GM23338 (cell line): ENCODE measurements at regions not wholly inside any gene's neighbourhood (a gene's known extent, or its start where the extent isn't known, plus 50 kb on each side); places are given as distances from the start of the nearest gene placed in this dataset.

ENCODE experiments used
- ATAC-seq: fragments of 200-7000 bp; cut with Tn5 transposase; 3 replicates; pipeline ENCODE4 v1.9.1; 2020
- DNase-seq: peaks from one replicate; pipeline ENCODE4 v3.0.0-alpha.2; 2015; ENCODE audit warnings: low spot score
- H2AFZ ChIP-seq: fragments of 200-600 bp; sonication (generic); 2 replicates; pipeline ENCODE4 v1.8.0; 2016; ENCODE audit warnings: antibody characterized with exemption, mild to moderate bottlenecking, moderate library complexity
- H3F3A ChIP-seq: fragments of 200-600 bp; sonication (generic); replicated peaks from 2 replicates; pipeline ENCODE4 v1.8.0; 2017; ENCODE audit warnings: antibody characterized with exemption, mixed run types, low read depth
- H3K27ac ChIP-seq: fragments of 200-600 bp; sonication (generic); 2 replicates; pipeline ENCODE4 v1.6.1; 2016; ENCODE audit warnings: low read depth
- H3K27me3 ChIP-seq: fragments of 200-600 bp; sonication (generic); 2 replicates; pipeline ENCODE4 v1.8.0; 2016; ENCODE audit warnings: mild to moderate bottlenecking, mixed run types, moderate library complexity; ENCODE audit not compliant: insufficient read depth
- H3K36me3 ChIP-seq: fragments of 200-600 bp; sonication (generic); 2 replicates; pipeline ENCODE4 v1.8.0; 2016; ENCODE audit warnings: mild to moderate bottlenecking; ENCODE audit not compliant: insufficient read depth
- H3K4me1 ChIP-seq: fragments of 200-600 bp; sonication (generic); 2 replicates; pipeline ENCODE4 v1.8.0; 2016; ENCODE audit warnings: mild to moderate bottlenecking, moderate library complexity; ENCODE audit not compliant: insufficient read depth
- H3K4me2 ChIP-seq: fragments of 200-600 bp; sonication (generic); 2 replicates; pipeline ENCODE4 v1.7.1; 2017; ENCODE audit warnings: mixed run types
- H3K4me3 ChIP-seq: fragments of 200-600 bp; sonication (generic); 2 replicates; pipeline ENCODE4 v1.6.1; 2016; ENCODE audit warnings: mixed run types
- H3K79me2 ChIP-seq: fragments of 200-600 bp; sonication (generic); replicated peaks from 2 replicates; pipeline ENCODE4 v1.8.0; 2017; ENCODE audit warnings: mild to moderate bottlenecking; ENCODE audit not compliant: insufficient read depth
- H3K9me2 ChIP-seq: fragments of 200-600 bp; sonication (generic); 2 replicates; pipeline ENCODE4 v1.8.0; 2017; ENCODE audit not compliant: insufficient read depth
- H4K20me1 ChIP-seq: fragments of 200-600 bp; sonication (generic); replicated peaks from 2 replicates; pipeline ENCODE4 v1.8.0; 2017; ENCODE audit warnings: mild to moderate bottlenecking; ENCODE audit not compliant: insufficient read depth
- H3K27ac Mint-ChIP-seq: 2 replicates; pipeline ENCODE4 v1.8.0; 2020; ENCODE audit warnings: inconsistent platforms, mild to moderate bottlenecking, moderate library complexity, mixed read lengths
- H3K27me3 Mint-ChIP-seq: 3 replicates; pipeline ENCODE4 v1.8.0; 2022; ENCODE audit warnings: low read depth, mild to moderate bottlenecking, moderate library complexity, mixed read lengths, inconsistent platforms; ENCODE audit not compliant: insufficient read depth, poor library complexity
- H3K36me3 Mint-ChIP-seq: 3 replicates; pipeline ENCODE4 v1.8.0; 2021; ENCODE audit warnings: low read depth, mild to moderate bottlenecking, inconsistent platforms, moderate library complexity, mixed read lengths
- H3K4me1 Mint-ChIP-seq: 3 replicates; pipeline ENCODE4 v1.8.0; 2020; ENCODE audit warnings: mild to moderate bottlenecking, inconsistent platforms, mixed read lengths
- H3K4me3 Mint-ChIP-seq: 3 replicates; pipeline ENCODE4 v1.8.0; 2021; ENCODE audit warnings: moderate library complexity, mild to moderate bottlenecking, inconsistent platforms, mixed read lengths
- H3K9me3 Mint-ChIP-seq: 3 replicates; pipeline ENCODE4 v1.8.0; 2020; ENCODE audit warnings: moderate library complexity, mild to moderate bottlenecking, inconsistent platforms, mixed read lengths
- CREB1 ChIP-seq: fragments of 250-450 bp; sonication (Bioruptor Pico); IDR thresholded peaks from 2 replicates; pipeline ENCODE4 v1.5.0; 2020; ENCODE audit warnings: low read depth, mild to moderate bottlenecking, moderate library complexity
- EZH2 ChIP-seq: fragments of 200-600 bp; sonication (generic); IDR thresholded peaks from one replicate; pipeline ENCODE4 v1.8.0; 2017; ENCODE audit warnings: antibody characterized with exemption, mild to moderate bottlenecking, low read depth; ENCODE audit not compliant: unreplicated experiment
- EZH2phosphoT487 ChIP-seq: fragments of 200-600 bp; sonication (generic); IDR thresholded peaks from one replicate; pipeline ENCODE4 v1.8.1; 2018; ENCODE audit warnings: antibody characterized with exemption; ENCODE audit not compliant: unreplicated experiment
- JUNB ChIP-seq: IDR thresholded peaks from one replicate; pipeline ENCODE4 v1.6.1; 2016; ENCODE audit warnings: antibody characterized with exemption; ENCODE audit not compliant: unreplicated experiment
- NANOG ChIP-seq: IDR thresholded peaks from 2 replicates; pipeline ENCODE4 v1.6.1; 2016; ENCODE audit warnings: antibody characterized with exemption, borderline replicate concordance
- POLR2AphosphoS5 ChIP-seq: IDR thresholded peaks from 2 replicates; pipeline ENCODE4 v1.6.1; 2016; ENCODE audit warnings: antibody characterized with exemption, low read depth
- STAT1 ChIP-seq: IDR thresholded peaks from one replicate; pipeline ENCODE4 v1.6.1; 2016; ENCODE audit warnings: antibody characterized with exemption; ENCODE audit not compliant: unreplicated experiment
- ZNF114 ChIP-seq: fragments of 250-450 bp; sonication (Bioruptor Pico); IDR thresholded peaks from 2 replicates; pipeline ENCODE4 v1.5.0; 2020; ENCODE audit warnings: mild to moderate bottlenecking, moderate library complexity
- ZNF331 ChIP-seq: fragments of 250-450 bp; sonication (Bioruptor Pico); IDR thresholded peaks from 2 replicates; pipeline ENCODE4 v1.5.0; 2020; ENCODE audit warnings: low read depth, mild to moderate bottlenecking, moderate library complexity
- TF ChIP-seq, protein P1 (sequence below): IDR thresholded peaks from one replicate; pipeline ENCODE4 v1.6.1; 2018; ENCODE audit warnings: antibody characterized with exemption; ENCODE audit not compliant: unreplicated experiment
- TF ChIP-seq, protein P2 (sequence below): IDR thresholded peaks from 2 replicates; pipeline ENCODE4 v1.6.1; 2016; ENCODE audit warnings: antibody characterized with exemption
- TF ChIP-seq, protein P3 (sequence below): fragments of 250-450 bp; sonication (Bioruptor Pico); IDR thresholded peaks from 2 replicates; pipeline ENCODE4 v1.5.0; 2020; ENCODE audit warnings: mild to moderate bottlenecking, moderate library complexity
- TF ChIP-seq, protein P4 (sequence below), 2 experiments: fragments of 200-600 bp in 1 of 2; sonication (generic) in 1 of 2; conservative IDR thresholded peaks; 2 replicates each; pipeline versions ENCODE4 v1.5.1 to v1.6.1; 2016 to 2017; ENCODE audit warnings: antibody characterized with exemption in 2 of 2, low read depth in 2 of 2, mild to moderate bottlenecking in 2 of 2, moderate library complexity in 1 of 2

DNA sequence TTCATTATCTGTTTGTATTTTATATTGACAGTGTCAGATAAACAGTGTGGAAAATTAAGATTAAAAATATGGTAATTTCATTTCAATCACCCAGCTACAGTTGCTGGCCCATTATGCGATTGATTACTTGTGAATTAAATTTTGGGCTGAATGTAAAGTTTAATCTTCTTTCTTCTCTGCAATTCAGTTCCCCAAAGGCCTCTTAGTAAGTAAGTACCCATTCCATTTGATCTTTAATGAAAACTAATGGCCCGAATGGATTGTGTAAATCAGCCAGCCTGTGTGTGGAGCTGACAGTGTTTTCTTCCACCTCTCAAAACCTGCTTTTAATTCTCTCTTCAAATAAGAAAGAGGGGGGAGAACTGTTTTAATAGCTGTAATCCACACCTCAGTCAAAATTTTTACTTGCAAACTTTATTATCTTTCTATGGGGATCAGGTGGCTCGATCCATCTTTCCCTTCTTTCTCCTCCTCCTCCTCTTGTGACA is 307.1 kb downstream of the IL20RB start:
- Histone ChIP-seq H4K20me1 (no peaks in the 10 kb centered on the region), H3K9me2 (peaks cover 9% of the 10 kb centered on the region; the same call in 1 of the 2 replicates), H3F3A (no peaks in the 10 kb centered on the region), H3K27ac (no peak overlapping the region), H3K4me1 (peaks cover 8% of the 10 kb centered on the region), H3K4me2 (no peak overlapping the region), H2AFZ (no peak overlapping the region), H3K27me3 (no peaks in the 10 kb centered on the region), H3K36me3 (no peaks in the 10 kb centered on the region), H3K4me3 (no peak overlapping the region), H3K79me2 (no peaks in the 10 kb centered on the region)
- no peaks in the 10 kb centered on the region for H3K27me3 Mint-ChIP-seq
- H3K4me1 Mint-ChIP-seq, result peaks cover 20% of the 10 kb centered on the region
- no peak overlapping the region for H3K27ac Mint-ChIP-seq
- TF ChIP-seq ZNF114 (CRISPR knock-in tag), result no peak
- TF ChIP-seq, protein P1, sequence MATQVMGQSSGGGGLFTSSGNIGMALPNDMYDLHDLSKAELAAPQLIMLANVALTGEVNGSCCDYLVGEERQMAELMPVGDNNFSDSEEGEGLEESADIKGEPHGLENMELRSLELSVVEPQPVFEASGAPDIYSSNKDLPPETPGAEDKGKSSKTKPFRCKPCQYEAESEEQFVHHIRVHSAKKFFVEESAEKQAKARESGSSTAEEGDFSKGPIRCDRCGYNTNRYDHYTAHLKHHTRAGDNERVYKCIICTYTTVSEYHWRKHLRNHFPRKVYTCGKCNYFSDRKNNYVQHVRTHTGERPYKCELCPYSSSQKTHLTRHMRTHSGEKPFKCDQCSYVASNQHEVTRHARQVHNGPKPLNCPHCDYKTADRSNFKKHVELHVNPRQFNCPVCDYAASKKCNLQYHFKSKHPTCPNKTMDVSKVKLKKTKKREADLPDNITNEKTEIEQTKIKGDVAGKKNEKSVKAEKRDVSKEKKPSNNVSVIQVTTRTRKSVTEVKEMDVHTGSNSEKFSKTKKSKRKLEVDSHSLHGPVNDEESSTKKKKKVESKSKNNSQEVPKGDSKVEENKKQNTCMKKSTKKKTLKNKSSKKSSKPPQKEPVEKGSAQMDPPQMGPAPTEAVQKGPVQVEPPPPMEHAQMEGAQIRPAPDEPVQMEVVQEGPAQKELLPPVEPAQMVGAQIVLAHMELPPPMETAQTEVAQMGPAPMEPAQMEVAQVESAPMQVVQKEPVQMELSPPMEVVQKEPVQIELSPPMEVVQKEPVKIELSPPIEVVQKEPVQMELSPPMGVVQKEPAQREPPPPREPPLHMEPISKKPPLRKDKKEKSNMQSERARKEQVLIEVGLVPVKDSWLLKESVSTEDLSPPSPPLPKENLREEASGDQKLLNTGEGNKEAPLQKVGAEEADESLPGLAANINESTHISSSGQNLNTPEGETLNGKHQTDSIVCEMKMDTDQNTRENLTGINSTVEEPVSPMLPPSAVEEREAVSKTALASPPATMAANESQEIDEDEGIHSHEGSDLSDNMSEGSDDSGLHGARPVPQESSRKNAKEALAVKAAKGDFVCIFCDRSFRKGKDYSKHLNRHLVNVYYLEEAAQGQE, result no peak
- no peak for TF ChIP-seq STAT1
- TF ChIP-seq, protein P2, sequence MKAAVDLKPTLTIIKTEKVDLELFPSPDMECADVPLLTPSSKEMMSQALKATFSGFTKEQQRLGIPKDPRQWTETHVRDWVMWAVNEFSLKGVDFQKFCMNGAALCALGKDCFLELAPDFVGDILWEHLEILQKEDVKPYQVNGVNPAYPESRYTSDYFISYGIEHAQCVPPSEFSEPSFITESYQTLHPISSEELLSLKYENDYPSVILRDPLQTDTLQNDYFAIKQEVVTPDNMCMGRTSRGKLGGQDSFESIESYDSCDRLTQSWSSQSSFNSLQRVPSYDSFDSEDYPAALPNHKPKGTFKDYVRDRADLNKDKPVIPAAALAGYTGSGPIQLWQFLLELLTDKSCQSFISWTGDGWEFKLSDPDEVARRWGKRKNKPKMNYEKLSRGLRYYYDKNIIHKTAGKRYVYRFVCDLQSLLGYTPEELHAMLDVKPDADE, result no peak
- TF ChIP-seq, protein P3, sequence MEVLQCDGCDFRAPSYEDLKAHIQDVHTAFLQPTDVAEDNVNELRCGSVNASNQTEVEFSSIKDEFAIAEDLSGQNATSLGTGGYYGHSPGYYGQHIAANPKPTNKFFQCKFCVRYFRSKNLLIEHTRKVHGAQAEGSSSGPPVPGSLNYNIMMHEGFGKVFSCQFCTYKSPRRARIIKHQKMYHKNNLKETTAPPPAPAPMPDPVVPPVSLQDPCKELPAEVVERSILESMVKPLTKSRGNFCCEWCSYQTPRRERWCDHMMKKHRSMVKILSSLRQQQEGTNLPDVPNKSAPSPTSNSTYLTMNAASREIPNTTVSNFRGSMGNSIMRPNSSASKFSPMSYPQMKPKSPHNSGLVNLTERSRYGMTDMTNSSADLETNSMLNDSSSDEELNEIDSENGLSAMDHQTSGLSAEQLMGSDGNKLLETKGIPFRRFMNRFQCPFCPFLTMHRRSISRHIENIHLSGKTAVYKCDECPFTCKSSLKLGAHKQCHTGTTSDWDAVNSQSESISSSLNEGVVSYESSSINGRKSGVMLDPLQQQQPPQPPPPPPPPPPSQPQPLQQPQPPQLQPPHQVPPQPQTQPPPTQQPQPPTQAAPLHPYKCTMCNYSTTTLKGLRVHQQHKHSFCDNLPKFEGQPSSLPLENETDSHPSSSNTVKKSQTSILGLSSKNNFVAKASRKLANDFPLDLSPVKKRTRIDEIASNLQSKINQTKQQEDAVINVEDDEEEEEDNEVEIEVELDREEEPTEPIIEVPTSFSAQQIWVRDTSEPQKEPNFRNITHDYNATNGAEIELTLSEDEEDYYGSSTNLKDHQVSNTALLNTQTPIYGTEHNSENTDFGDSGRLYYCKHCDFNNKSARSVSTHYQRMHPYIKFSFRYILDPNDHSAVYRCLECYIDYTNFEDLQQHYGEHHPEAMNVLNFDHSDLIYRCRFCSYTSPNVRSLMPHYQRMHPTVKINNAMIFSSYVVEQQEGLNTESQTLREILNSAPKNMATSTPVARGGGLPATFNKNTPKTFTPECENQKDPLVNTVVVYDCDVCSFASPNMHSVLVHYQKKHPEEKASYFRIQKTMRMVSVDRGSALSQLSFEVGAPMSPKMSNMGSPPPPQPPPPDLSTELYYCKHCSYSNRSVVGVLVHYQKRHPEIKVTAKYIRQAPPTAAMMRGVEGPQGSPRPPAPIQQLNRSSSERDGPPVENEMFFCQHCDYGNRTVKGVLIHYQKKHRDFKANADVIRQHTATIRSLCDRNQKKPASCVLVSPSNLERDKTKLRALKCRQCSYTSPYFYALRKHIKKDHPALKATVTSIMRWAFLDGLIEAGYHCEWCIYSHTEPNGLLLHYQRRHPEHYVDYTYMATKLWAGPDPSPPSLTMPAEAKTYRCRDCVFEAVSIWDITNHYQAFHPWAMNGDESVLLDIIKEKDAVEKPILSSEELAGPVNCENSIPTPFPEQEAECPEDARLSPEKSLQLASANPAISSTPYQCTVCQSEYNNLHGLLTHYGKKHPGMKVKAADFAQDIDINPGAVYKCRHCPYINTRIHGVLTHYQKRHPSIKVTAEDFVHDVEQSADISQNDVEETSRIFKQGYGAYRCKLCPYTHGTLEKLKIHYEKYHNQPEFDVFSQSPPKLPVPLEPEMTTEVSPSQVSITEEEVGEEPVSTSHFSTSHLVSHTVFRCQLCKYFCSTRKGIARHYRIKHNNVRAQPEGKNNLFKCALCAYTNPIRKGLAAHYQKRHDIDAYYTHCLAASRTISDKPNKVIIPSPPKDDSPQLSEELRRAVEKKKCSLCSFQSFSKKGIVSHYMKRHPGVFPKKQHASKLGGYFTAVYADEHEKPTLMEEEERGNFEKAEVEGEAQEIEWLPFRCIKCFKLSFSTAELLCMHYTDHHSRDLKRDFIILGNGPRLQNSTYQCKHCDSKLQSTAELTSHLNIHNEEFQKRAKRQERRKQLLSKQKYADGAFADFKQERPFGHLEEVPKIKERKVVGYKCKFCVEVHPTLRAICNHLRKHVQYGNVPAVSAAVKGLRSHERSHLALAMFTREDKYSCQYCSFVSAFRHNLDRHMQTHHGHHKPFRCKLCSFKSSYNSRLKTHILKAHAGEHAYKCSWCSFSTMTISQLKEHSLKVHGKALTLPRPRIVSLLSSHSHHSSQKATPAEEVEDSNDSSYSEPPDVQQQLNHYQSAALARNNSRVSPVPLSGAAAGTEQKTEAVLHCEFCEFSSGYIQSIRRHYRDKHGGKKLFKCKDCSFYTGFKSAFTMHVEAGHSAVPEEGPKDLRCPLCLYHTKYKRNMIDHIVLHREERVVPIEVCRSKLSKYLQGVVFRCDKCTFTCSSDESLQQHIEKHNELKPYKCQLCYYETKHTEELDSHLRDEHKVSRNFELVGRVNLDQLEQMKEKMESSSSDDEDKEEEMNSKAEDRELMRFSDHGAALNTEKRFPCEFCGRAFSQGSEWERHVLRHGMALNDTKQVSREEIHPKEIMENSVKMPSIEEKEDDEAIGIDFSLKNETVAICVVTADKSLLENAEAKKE, result no peak
- TF ChIP-seq, protein P4, sequence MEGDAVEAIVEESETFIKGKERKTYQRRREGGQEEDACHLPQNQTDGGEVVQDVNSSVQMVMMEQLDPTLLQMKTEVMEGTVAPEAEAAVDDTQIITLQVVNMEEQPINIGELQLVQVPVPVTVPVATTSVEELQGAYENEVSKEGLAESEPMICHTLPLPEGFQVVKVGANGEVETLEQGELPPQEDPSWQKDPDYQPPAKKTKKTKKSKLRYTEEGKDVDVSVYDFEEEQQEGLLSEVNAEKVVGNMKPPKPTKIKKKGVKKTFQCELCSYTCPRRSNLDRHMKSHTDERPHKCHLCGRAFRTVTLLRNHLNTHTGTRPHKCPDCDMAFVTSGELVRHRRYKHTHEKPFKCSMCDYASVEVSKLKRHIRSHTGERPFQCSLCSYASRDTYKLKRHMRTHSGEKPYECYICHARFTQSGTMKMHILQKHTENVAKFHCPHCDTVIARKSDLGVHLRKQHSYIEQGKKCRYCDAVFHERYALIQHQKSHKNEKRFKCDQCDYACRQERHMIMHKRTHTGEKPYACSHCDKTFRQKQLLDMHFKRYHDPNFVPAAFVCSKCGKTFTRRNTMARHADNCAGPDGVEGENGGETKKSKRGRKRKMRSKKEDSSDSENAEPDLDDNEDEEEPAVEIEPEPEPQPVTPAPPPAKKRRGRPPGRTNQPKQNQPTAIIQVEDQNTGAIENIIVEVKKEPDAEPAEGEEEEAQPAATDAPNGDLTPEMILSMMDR (conservative IDR thresholded peaks at IDR 0.05; ENCODE audit: low read depth in 2 of 2), result no peak
- TF ChIP-seq POLR2AphosphoS5, result no peak
- TF ChIP-seq JUNB, result no peak
- TF ChIP-seq EZH2phosphoT487, result no peak
- no peak for TF ChIP-seq ZNF331 (CRISPR knock-in tag)
- TF ChIP-seq CREB1 (CRISPR knock-in tag), result no peak
- no peak for TF ChIP-seq NANOG
- TF ChIP-seq EZH2, result no peak
- no peaks in the 10 kb centered on the region for H3K9me3 Mint-ChIP-seq
- no peaks in the 10 kb centered on the region for H3K36me3 Mint-ChIP-seq
- no peak overlapping the region for H3K4me3 Mint-ChIP-seq
- DNase-seq (no peak), ATAC-seq (no peak)
